Transverse colon (tissue), 4 donors: ENCODE measurements at regions not wholly inside any gene's neighbourhood (a gene's known extent, or its start where the extent isn't known, plus 50 kb on each side); places are given as distances from the start of the nearest gene placed in this dataset.

Source experiments
- POLR2AphosphoS5 ChIP-seq, 3 donors: sonication (generic); formaldehyde crosslinking; IDR thresholded peaks; one replicate each; pipeline ENCODE4 v1.6.1; 2016; ENCODE audit warnings: antibody characterized with exemption in 3 of 3
- TF ChIP-seq, protein P1 (sequence below), 5 experiments: fragments of 200-600 bp in 3 of 5; fragments of 450-650 bp in 2 of 5; sonication (generic) in 3 of 5; IDR thresholded peaks; 1 replicate in 2 of 5; 2 replicates in 3 of 5; pipeline ENCODE4 v1.5.1; 2016 to 2017; ENCODE audit warnings: antibody characterized with exemption in 5 of 5, inconsistent platforms in 3 of 5, mild to moderate bottlenecking in 2 of 5, moderate library complexity in 1 of 5

DNA sequence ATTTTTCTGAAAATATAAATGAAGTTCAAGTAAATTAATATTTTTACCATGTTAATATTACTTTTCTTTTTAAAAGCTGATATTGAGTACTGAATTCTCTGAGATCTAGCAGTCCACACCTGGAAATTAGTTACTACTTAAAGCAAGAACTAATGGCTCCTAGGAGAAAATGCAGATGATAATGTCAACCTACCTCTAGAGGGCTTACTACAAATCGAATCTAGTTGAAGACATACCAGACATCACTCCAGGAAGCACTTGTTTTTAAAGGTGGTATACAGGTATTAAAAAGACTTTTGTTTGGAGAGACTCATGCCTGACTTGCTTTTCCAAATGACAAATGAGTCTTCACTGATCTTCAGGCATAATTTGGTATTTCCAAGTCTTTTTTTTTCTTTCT, 516.4 kb upstream of the BOD1L1 start:
- TF ChIP-seq, protein P1, sequence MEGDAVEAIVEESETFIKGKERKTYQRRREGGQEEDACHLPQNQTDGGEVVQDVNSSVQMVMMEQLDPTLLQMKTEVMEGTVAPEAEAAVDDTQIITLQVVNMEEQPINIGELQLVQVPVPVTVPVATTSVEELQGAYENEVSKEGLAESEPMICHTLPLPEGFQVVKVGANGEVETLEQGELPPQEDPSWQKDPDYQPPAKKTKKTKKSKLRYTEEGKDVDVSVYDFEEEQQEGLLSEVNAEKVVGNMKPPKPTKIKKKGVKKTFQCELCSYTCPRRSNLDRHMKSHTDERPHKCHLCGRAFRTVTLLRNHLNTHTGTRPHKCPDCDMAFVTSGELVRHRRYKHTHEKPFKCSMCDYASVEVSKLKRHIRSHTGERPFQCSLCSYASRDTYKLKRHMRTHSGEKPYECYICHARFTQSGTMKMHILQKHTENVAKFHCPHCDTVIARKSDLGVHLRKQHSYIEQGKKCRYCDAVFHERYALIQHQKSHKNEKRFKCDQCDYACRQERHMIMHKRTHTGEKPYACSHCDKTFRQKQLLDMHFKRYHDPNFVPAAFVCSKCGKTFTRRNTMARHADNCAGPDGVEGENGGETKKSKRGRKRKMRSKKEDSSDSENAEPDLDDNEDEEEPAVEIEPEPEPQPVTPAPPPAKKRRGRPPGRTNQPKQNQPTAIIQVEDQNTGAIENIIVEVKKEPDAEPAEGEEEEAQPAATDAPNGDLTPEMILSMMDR (IDR thresholded peaks at IDR 0.05), result no peak
- no peak for TF ChIP-seq POLR2AphosphoS5 (IDR thresholded peaks at IDR 0.05)
